Suprapubic skin (tissue), 4 donors: ENCODE measurements at regions not wholly inside any gene's neighbourhood (a gene's known extent, or its start where the extent isn't known, plus 50 kb on each side); places are given as distances from the start of the nearest gene placed in this dataset.

Experiments
- EP300 ChIP-seq: sonication (generic); formaldehyde crosslinking; IDR thresholded peaks from one replicate; pipeline ENCODE4 v1.6.1; 2017; ENCODE audit warnings: antibody characterized with exemption
- POLR2AphosphoS5 ChIP-seq, 3 donors: sonication (generic); formaldehyde crosslinking; IDR thresholded peaks; one replicate each; pipeline ENCODE4 v1.6.1; 2017; ENCODE audit warnings: antibody characterized with exemption in 3 of 3
- TF ChIP-seq, protein P1 (sequence below), 2 donors: fragments of 200-600 bp in 1 of 2; fragments of 450-650 bp in 1 of 2; sonication (generic) in 1 of 2; IDR thresholded peaks; one replicate each; pipeline ENCODE4 v1.5.1; 2016 to 2019; ENCODE audit warnings: antibody characterized with exemption in 2 of 2, mild to moderate bottlenecking in 1 of 2, moderate library complexity in 1 of 2

DNA sequence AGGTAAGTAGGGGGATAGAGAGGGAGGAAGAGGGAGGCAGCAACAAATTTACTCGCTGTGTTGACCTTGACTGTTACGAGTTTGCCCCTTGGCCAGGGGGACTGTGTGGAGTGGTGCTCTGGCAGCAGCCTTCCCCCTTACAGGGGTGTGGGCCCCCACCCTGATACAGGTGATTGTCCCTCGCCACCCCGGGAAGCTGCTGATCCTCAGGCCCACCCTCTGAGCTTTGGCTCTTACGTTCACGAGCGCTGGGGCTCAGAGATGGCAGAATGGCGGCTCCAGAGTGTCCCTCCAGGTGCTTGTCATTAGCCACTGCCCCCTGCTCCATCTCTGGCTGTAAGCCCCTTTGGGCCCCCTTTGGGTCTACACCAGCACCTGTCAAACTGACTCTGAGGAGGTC lies 88.6 kb downstream of the GLI2 start:
- TF ChIP-seq, protein P1, sequence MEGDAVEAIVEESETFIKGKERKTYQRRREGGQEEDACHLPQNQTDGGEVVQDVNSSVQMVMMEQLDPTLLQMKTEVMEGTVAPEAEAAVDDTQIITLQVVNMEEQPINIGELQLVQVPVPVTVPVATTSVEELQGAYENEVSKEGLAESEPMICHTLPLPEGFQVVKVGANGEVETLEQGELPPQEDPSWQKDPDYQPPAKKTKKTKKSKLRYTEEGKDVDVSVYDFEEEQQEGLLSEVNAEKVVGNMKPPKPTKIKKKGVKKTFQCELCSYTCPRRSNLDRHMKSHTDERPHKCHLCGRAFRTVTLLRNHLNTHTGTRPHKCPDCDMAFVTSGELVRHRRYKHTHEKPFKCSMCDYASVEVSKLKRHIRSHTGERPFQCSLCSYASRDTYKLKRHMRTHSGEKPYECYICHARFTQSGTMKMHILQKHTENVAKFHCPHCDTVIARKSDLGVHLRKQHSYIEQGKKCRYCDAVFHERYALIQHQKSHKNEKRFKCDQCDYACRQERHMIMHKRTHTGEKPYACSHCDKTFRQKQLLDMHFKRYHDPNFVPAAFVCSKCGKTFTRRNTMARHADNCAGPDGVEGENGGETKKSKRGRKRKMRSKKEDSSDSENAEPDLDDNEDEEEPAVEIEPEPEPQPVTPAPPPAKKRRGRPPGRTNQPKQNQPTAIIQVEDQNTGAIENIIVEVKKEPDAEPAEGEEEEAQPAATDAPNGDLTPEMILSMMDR (IDR thresholded peaks at IDR 0.05) = no peak
- TF ChIP-seq POLR2AphosphoS5 (IDR thresholded peaks at IDR 0.05) = no peak
- TF ChIP-seq EP300 = no peak
